Keratinocyte (primary cell): ENCODE measurements at regions not wholly inside any gene's neighbourhood (a gene's known extent, or its start where the extent isn't known, plus 50 kb on each side); places are given as distances from the start of the nearest gene placed in this dataset.

Experiments used
- DNase-seq: peaks from one replicate; pipeline ENCODE4 v3.0.0-alpha.2; 2011; ENCODE audit warnings: low read depth, missing footprints, low spot score
- FAIRE-seq: peaks from 2 replicates; lab custom pipeline; 2011; peaks lifted over from hg19 to GRCh38; lab: Jason Lieb, UNC
- H2AFZ ChIP-seq: 2 replicates; pipeline ENCODE4 v1.6.0; 2012; ENCODE audit warnings: low read length, control low read depth, inconsistent platforms; ENCODE audit not compliant: control insufficient read depth
- H3K27ac ChIP-seq: 2 replicates; pipeline ENCODE4 v1.5.1; 2011; ENCODE audit warnings: low read length; ENCODE audit not compliant: control insufficient read depth, insufficient read depth
- H3K27me3 ChIP-seq: 3 replicates; pipeline ENCODE4 v1.6.0; 2011; ENCODE audit warnings: low read length; ENCODE audit not compliant: control insufficient read depth, insufficient read depth; ENCODE audit errors: extremely low read depth
- H3K36me3 ChIP-seq, 2 experiments: 2 replicates in 1 of 2; 3 replicates in 1 of 2; pipeline ENCODE4 v1.5.1; 2011; ENCODE audit warnings: low read length in 2 of 2, mild to moderate bottlenecking in 1 of 2; ENCODE audit not compliant: control insufficient read depth in 2 of 2, insufficient read depth in 2 of 2; ENCODE audit errors: extremely low read depth in 1 of 2
- H3K4me1 ChIP-seq: 3 replicates; pipeline ENCODE4 v1.5.1; 2011; ENCODE audit warnings: low read length; ENCODE audit not compliant: control insufficient read depth, insufficient read depth; ENCODE audit errors: extremely low read depth
- H3K4me2 ChIP-seq: 3 replicates; pipeline ENCODE4 v1.6.0; 2011; ENCODE audit warnings: low read depth, low read length; ENCODE audit not compliant: control insufficient read depth, insufficient read depth; ENCODE audit errors: extremely low read depth
- H3K4me3 ChIP-seq, 3 experiments: fragments of 200-600 bp in 1 of 3; sonication (generic) in 1 of 3; 2 replicates in 2 of 3; 3 replicates in 1 of 3; pipeline ENCODE4 v1.5.1; 2011 to 2016; ENCODE audit warnings: low read length in 3 of 3, mild to moderate bottlenecking in 3 of 3, control low read depth in 2 of 3, inconsistent platforms in 1 of 3, low read depth in 1 of 3, mixed read lengths in 1 of 3, mixed run types in 1 of 3, moderate library complexity in 1 of 3; ENCODE audit not compliant: control insufficient read depth in 2 of 3, insufficient read depth in 2 of 3; ENCODE audit errors: extremely low read depth in 1 of 3
- H3K79me2 ChIP-seq: 2 replicates; pipeline ENCODE4 v1.6.0; 2012; ENCODE audit warnings: low read length; ENCODE audit not compliant: control insufficient read depth, insufficient read depth
- H3K9ac ChIP-seq: 3 replicates; pipeline ENCODE4 v1.6.0; 2011; ENCODE audit warnings: low read length; ENCODE audit not compliant: control insufficient read depth, insufficient read depth; ENCODE audit errors: extremely low read depth
- H3K9me1 ChIP-seq: 3 replicates; pipeline ENCODE4 v1.6.0; 2011; ENCODE audit warnings: low read length; ENCODE audit not compliant: control insufficient read depth, insufficient read depth; ENCODE audit errors: extremely low read depth
- H3K9me3 ChIP-seq: 2 replicates; pipeline ENCODE4 v1.5.1; 2012; ENCODE audit warnings: low read depth, low read length; ENCODE audit not compliant: control insufficient read depth
- H4K20me1 ChIP-seq: 3 replicates; pipeline ENCODE4 v1.6.0; 2011; ENCODE audit warnings: low read length; ENCODE audit not compliant: control insufficient read depth, insufficient read depth; ENCODE audit errors: extremely low read depth
- CTCF ChIP-seq, 3 experiments: IDR thresholded peaks in 1 of 3; conservative IDR thresholded peaks in 1 of 3; optimal IDR thresholded peaks in 1 of 3; 2 replicates in 2 of 3; 3 replicates in 1 of 3; pipeline versions ENCODE3 to v1.5.1; 2011; ENCODE audit warnings: low read length in 3 of 3, mild to moderate bottlenecking in 3 of 3, moderate library complexity in 2 of 3, control low read depth in 1 of 3, inconsistent platforms in 1 of 3; ENCODE audit not compliant: insufficient read depth in 2 of 3; ENCODE audit errors: extremely low read depth in 1 of 3
- EZH2 ChIP-seq: IDR thresholded peaks from one replicate; pipeline ENCODE4 v1.6.1; 2012; ENCODE audit warnings: inconsistent platforms, mild to moderate bottlenecking, low read length, moderate library complexity
- dilution Hi-C: fragments of 300-500 bp; cut with MboI; formaldehyde crosslinking; loops from one replicate; pipeline ENCODE4 v1.7.0; 2020; ENCODE audit warnings: low sequenced_read_pairs; ENCODE audit not compliant: extremely low pct_ligation_motif_present

- no peak for FAIRE-seq
- TF ChIP-seq CTCF (optimal IDR thresholded peaks at IDR 0.05 in 1 of 3, IDR thresholded peaks at IDR 0.05 in 1 of 3, conservative IDR thresholded peaks at IDR 0.05 in 1 of 3; ENCODE audit: extremely low read depth in 1 of 3, insufficient read depth in 2 of 3, low read length in 3 of 3), result no peak
- no peak for TF ChIP-seq EZH2
- Histone ChIP-seq H3K4me1 (no peaks in the 10 kb centered on the region), H2AFZ (no peak overlapping the region), H3K4me2 (no peak overlapping the region), H3K9me3 (no peaks in the 10 kb centered on the region), H3K79me2 (no peaks in the 10 kb centered on the region), H3K36me3 (no peaks in the 10 kb centered on the region), H3K27ac (no peak overlapping the region), H3K9me1 (no peaks in the 10 kb centered on the region), H3K27me3 (no peaks in the 10 kb centered on the region), H3K9ac (no peak overlapping the region), H3K4me3 (no peak overlapping the region), H4K20me1 (no peaks in the 10 kb centered on the region)
- DNase-seq, result no peak
- dilution Hi-C loops, result no loop called here
These were observed 123.0 kb downstream of the FSCB start for GRCh38 chr14:44384093-44384492.

GRCh38 chr14:44383636-44384035 is 123.4 kb downstream of the FSCB start:
- Histone ChIP-seq H3K79me2 (no peaks in the 10 kb centered on the region), H3K27ac (no peak overlapping the region), H3K36me3 (no peaks in the 10 kb centered on the region), H3K4me2 (no peak overlapping the region), H3K4me1 (no peaks in the 10 kb centered on the region), H3K27me3 (no peaks in the 10 kb centered on the region), H2AFZ (no peak overlapping the region), H3K9me1 (no peaks in the 10 kb centered on the region), H3K9me3 (no peaks in the 10 kb centered on the region), H4K20me1 (no peaks in the 10 kb centered on the region), H3K4me3 (no peak overlapping the region), H3K9ac (no peak overlapping the region)
- dilution Hi-C loops, result no loop called here
- FAIRE-seq (no peak), DNase-seq (no peak)
- no peak for TF ChIP-seq CTCF (optimal IDR thresholded peaks at IDR 0.05 in 1 of 3, IDR thresholded peaks at IDR 0.05 in 1 of 3, conservative IDR thresholded peaks at IDR 0.05 in 1 of 3; ENCODE audit: extremely low read depth in 1 of 3, insufficient read depth in 2 of 3, low read length in 3 of 3)
- TF ChIP-seq EZH2, result no peak
